H1 (cell line): ENCODE measurements at regions not wholly inside any gene's neighbourhood (a gene's known extent, or its start where the extent isn't known, plus 50 kb on each side); places are given as distances from the start of the nearest gene placed in this dataset.

Experiments used
- CTCF ChIP-seq, 3 experiments: IDR thresholded peaks; 1 replicate in 2 of 3; 2 replicates in 1 of 3; pipeline versions ENCODE4 v1.5.1 to v1.6.1; 2011; ENCODE audit warnings: low read length in 3 of 3, mild to moderate bottlenecking in 3 of 3, inconsistent platforms in 2 of 3, low read depth in 1 of 3, moderate library complexity in 1 of 3; ENCODE audit not compliant: insufficient read depth in 1 of 3; ENCODE audit errors: control extremely low read depth in 1 of 3
- SP1 ChIP-seq: IDR thresholded peaks from 2 replicates; pipeline ENCODE4 v1.6.1; 2011; ENCODE audit warnings: low read depth, low read length

GRCh38 chr17:68809148-68809547 lies 146.0 kb downstream of the ABCA8 start:
- TF ChIP-seq SP1 (no peak), CTCF (IDR thresholded peaks at IDR 0.05; ENCODE audit: control extremely low read depth in 1 of 3, insufficient read depth in 1 of 3, low read depth in 1 of 3, low read length in 3 of 3) (no peak)
